Upper lobe of right lung (tissue), 1 donor: ENCODE measurements at regions not wholly inside any gene's neighbourhood (a gene's known extent, or its start where the extent isn't known, plus 50 kb on each side); places are given as distances from the start of the nearest gene placed in this dataset.

ENCODE experiments used
- ATAC-seq: fragments of 200-7000 bp; cut with Tn5 transposase; one replicate; pipeline ENCODE4 v1.9.1; 2020; ENCODE audit warnings: mild to moderate bottlenecking, moderate library complexity
- DNase-seq: peaks from one replicate; pipeline ENCODE4 v3.0.0-alpha.2; 2020
- H3K27ac ChIP-seq: fragments of 200-600 bp; one replicate; pipeline ENCODE4 v1.8.0; 2022
- H3K27me3 ChIP-seq: fragments of 200-600 bp; one replicate; pipeline ENCODE4 v1.8.0; 2022; ENCODE audit warnings: mild to moderate bottlenecking
- H3K36me3 ChIP-seq: fragments of 200-600 bp; one replicate; pipeline ENCODE4 v1.8.0; 2022
- H3K4me1 ChIP-seq: fragments of 200-600 bp; one replicate; pipeline ENCODE4 v1.8.0; 2022
- H3K4me3 ChIP-seq: fragments of 200-600 bp; one replicate; pipeline ENCODE4 v1.8.0; 2022; ENCODE audit warnings: mild to moderate bottlenecking
- H3K9me3 ChIP-seq: fragments of 200-600 bp; one replicate; pipeline ENCODE4 v1.8.0; 2022
- CTCF ChIP-seq: fragments of 200-600 bp; IDR thresholded peaks from one replicate; pipeline ENCODE4 v1.8.0; 2022; ENCODE audit warnings: antibody characterized with exemption
- intact Hi-C: fragments of 100-400 bp; cut with DNase I; formaldehyde crosslinking; loops from one replicate; pipeline ENCODE4 v1.11.0; 2022
- donor health status: DM: no; HTN: yes; CAD: no; lungs with severe emphysema.

DNA sequence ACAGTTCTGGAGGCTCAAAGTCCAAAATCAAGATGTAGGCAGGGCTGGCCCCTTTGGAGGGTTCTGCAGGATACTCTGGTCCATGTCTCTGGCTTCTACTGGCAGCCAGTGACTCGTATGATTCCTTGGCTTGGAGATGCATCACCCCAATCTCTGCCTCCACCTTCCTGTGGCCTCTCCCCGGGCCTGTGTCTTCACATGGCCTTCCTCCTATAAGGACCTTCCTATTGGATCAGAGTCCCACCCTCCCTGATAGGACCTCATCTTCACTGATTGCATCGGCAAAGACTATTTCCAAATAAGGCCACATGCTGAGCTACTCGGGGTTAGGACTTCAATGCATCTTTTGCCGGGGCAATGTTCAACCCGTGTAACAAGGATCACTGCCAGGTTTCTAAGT is 509.0 kb downstream of the CD83 start:
- TF ChIP-seq CTCF, result no peak
- no peaks in the 10 kb centered on the region for H3K9me3 ChIP-seq
- H3K27ac ChIP-seq, result no peak overlapping the region
- intact Hi-C loops, result no loop called here
- no peak for ATAC-seq
- H3K4me1 ChIP-seq, result peaks cover 12% of the 10 kb centered on the region
- no peak for DNase-seq
- no peaks in the 10 kb centered on the region for H3K27me3 ChIP-seq
- no peak overlapping the region for H3K4me3 ChIP-seq
- no peaks in the 10 kb centered on the region for H3K36me3 ChIP-seq

- Histone ChIP-seq H3K9me3 (no peaks in the 10 kb centered on the region), H3K4me1 (no peaks in the 10 kb centered on the region), H3K27ac (no peak overlapping the region), H3K36me3 (no peaks in the 10 kb centered on the region), H3K4me3 (no peak overlapping the region), H3K27me3 (no peaks in the 10 kb centered on the region)
- ATAC-seq (no peak), DNase-seq (no peak)
- intact Hi-C loops, result no loop called here
- no peak for TF ChIP-seq CTCF
Measured at GRCh38 chr6:14630016-14630415, 512.4 kb downstream of the CD83 start.

DNA sequence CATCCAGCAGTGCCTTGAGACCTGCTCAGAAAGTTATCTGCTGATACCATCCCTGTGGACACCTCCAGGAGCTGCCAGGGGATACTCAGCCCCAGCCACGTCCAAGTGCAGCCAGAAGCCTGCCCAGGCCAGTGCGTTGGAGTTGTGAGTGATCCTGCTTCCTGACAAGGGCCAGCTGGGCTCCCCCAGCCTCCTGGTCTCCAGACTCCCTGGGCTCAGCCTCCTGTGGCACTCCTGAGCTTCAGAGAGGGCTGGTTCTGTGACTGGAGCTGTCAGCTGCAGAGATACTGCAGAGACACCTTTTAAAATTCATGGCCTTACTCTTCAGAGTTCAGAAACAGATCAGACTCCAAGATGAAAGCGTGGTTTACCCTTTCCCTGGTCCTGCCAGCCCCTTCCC is 515.9 kb downstream of the CD83 start:
- no peak for TF ChIP-seq CTCF
- intact Hi-C loops, result no loop called here
- no peak overlapping the region for H3K4me3 ChIP-seq
- H3K27me3 ChIP-seq, result no peaks in the 10 kb centered on the region
- DNase-seq (no peak), ATAC-seq (no peak)
- no peak overlapping the region for H3K27ac ChIP-seq
- H3K9me3 ChIP-seq, result no peaks in the 10 kb centered on the region
- peaks cover 2% of the 10 kb centered on the region for H3K4me1 ChIP-seq
- no peaks in the 10 kb centered on the region for H3K36me3 ChIP-seq

GRCh38 chr6:14634072-14634471 is 516.5 kb downstream of the CD83 start:
- ATAC-seq, result no peak
- Histone ChIP-seq H3K36me3 (no peaks in the 10 kb centered on the region), H3K27ac (no peak overlapping the region), H3K4me1 (peaks cover 8% of the 10 kb centered on the region), H3K4me3 (no peak overlapping the region), H3K27me3 (no peaks in the 10 kb centered on the region), H3K9me3 (no peaks in the 10 kb centered on the region)
- intact Hi-C loops, result no loop called here
- TF ChIP-seq CTCF, result no peak
- DNase-seq, result no peak

DNA sequence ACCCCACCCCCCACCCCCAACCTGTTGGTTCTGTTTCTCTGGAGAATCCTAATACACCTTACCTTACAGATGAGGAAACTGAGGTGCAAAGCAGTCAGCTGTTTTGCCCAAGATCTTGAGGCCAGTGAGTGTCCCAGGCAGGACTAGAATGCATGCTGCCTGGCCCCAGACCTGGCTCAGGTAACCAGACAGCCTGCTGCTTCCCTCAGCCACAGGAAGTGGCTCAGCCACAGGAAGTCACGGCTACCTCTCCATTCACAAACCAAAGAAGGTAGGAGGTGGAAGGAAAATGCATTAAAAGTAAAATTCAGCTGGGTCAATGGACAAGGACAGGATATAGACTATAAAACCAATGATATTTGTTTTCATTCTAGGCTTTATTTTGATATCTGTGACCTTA is 517.6 kb downstream of the CD83 start:
- H3K4me3 ChIP-seq, result no peak overlapping the region
- TF ChIP-seq CTCF, result no peak
- intact Hi-C loops, result no loop called here
- ATAC-seq (no peak), DNase-seq (no peak)
- H3K9me3 ChIP-seq, result no peaks in the 10 kb centered on the region
- H3K4me1 ChIP-seq, result peaks cover 13% of the 10 kb centered on the region
- H3K27ac ChIP-seq, result no peak overlapping the region
- no peaks in the 10 kb centered on the region for H3K36me3 ChIP-seq
- no peaks in the 10 kb centered on the region for H3K27me3 ChIP-seq

- no peaks in the 10 kb centered on the region for H3K36me3 ChIP-seq
- no peaks in the 10 kb centered on the region for H3K9me3 ChIP-seq
- DNase-seq (no peak), ATAC-seq (no peak)
- H3K27ac ChIP-seq, result no peak overlapping the region
- no peak for TF ChIP-seq CTCF
- H3K4me3 ChIP-seq, result no peak overlapping the region
- H3K27me3 ChIP-seq, result no peaks in the 10 kb centered on the region
- H3K4me1 ChIP-seq, result peaks cover 13% of the 10 kb centered on the region
- intact Hi-C loops, result no loop called here
Measured at GRCh38 chr6:14635934-14636591, 518.5 kb downstream of the CD83 start.
